ENCODE measurements at regions not wholly inside any gene's neighbourhood (a gene's known extent, or its start where the extent isn't known, plus 50 kb on each side); places are given as distances from the start of the nearest gene placed in this dataset.

DNA sequence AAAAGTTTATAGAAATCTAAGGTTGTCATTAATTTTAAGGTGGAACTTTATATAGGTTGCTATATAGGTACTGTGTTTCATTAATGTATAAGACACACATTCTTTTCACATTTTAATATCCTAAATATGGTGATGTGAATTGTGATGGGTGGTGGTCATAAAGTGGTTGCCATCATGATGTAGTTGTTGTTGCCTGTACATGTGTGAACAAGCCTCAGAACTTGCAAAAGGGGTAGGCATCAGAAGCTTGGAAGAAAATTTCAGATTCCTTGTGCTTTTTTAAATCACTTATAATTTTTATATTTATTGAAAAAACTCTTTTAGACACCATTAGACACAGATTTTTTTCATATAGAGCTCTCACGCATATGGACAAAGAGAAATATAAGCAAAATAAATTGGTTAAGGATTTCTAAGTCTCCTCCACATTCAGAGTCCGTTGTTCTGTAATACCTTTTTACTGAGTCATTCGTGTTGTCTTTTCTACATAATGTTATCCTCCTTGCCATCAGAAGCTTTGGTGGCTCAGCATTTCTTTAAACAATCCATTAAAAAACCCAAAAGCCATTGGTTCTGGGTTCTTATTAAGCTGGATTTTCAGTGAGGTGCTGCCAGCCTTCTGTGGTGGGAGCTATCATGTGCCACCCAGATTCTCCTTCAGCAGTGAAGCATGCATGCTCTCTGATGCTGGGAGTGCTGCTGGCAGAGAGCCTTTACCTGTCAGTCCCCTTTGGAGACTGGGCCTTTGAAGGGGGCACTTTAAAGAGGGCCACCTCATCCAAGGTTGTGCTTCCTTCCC, 140.4 kb upstream of the GALNT15 start:
- TF ChIP-seq POLR2A (IDR thresholded peaks at IDR 0.05): no peak
- TF ChIP-seq, protein P1, sequence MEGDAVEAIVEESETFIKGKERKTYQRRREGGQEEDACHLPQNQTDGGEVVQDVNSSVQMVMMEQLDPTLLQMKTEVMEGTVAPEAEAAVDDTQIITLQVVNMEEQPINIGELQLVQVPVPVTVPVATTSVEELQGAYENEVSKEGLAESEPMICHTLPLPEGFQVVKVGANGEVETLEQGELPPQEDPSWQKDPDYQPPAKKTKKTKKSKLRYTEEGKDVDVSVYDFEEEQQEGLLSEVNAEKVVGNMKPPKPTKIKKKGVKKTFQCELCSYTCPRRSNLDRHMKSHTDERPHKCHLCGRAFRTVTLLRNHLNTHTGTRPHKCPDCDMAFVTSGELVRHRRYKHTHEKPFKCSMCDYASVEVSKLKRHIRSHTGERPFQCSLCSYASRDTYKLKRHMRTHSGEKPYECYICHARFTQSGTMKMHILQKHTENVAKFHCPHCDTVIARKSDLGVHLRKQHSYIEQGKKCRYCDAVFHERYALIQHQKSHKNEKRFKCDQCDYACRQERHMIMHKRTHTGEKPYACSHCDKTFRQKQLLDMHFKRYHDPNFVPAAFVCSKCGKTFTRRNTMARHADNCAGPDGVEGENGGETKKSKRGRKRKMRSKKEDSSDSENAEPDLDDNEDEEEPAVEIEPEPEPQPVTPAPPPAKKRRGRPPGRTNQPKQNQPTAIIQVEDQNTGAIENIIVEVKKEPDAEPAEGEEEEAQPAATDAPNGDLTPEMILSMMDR (IDR thresholded peaks at IDR 0.05): no peak
